Esophagus squamous epithelium (tissue), 5 donors: ENCODE measurements at regions not wholly inside any gene's neighbourhood (a gene's known extent, or its start where the extent isn't known, plus 50 kb on each side); places are given as distances from the start of the nearest gene placed in this dataset.

Experiments used
- DNase-seq: peaks from one replicate; lab custom pipeline; 2025; lab: John Stamatoyannopoulos, UW
- H3K27ac ChIP-seq, 4 donors: fragments of 200-600 bp; sonication (generic); one replicate each; pipeline ENCODE4 v1.5.1; 2016 to 2019; ENCODE audit warnings: mild to moderate bottlenecking in 1 of 4
- H3K27me3 ChIP-seq, 4 donors: fragments of 200-600 bp; sonication (generic); 1 replicate in 3 of 4; 2 replicates in 1 of 4; pipeline versions ENCODE4 v1.5.1 to v1.6.0; 2017 to 2021; ENCODE audit warnings: antibody characterized with exemption in 1 of 4
- H3K36me3 ChIP-seq, 3 donors: fragments of 200-600 bp; sonication (generic); one replicate each; pipeline ENCODE4 v1.5.1; 2016 to 2019
- H3K4me1 ChIP-seq, 3 donors: fragments of 200-600 bp; sonication (generic); one replicate each; pipeline ENCODE4 v1.5.1; 2017 to 2019
- H3K4me3 ChIP-seq, 4 donors: fragments of 200-600 bp; sonication (generic); 1 replicate in 3 of 4; 2 replicates in 1 of 4; pipeline ENCODE4 v1.5.1; 2016 to 2019; ENCODE audit warnings: mild to moderate bottlenecking in 2 of 4, moderate library complexity in 1 of 4
- H3K9me3 ChIP-seq, 3 donors: fragments of 200-600 bp; sonication (generic); one replicate each; pipeline ENCODE4 v1.5.1; 2016 to 2019
- CTCF ChIP-seq, 6 experiments: fragments of 450-650 bp in 4 of 6; fragments of 200-600 bp in 2 of 6; sonication (generic) in 2 of 6; IDR thresholded peaks; one replicate each; pipeline ENCODE4 v1.5.1; 2016 to 2019; ENCODE audit warnings: antibody characterized with exemption in 6 of 6, mild to moderate bottlenecking in 4 of 6, moderate library complexity in 4 of 6
- POLR2A ChIP-seq, 4 donors: fragments of 450-650 bp; IDR thresholded peaks; one replicate each; pipeline ENCODE4 v1.6.1; 2017; ENCODE audit warnings: antibody characterized with exemption in 4 of 4, mild to moderate bottlenecking in 4 of 4, moderate library complexity in 3 of 4
- WGBS, 2 donors: methylation state at CpG; one replicate each; pipeline ENCODE4 v1.1.5; 2018; 5-methylcytosine and 5-hydroxymethylcytosine counted together
- intact Hi-C: fragments of 100-400 bp; cut with DNase I; formaldehyde crosslinking; loops from one replicate; pipeline ENCODE4 v1.15.0; 2022
- donor health status: DM: yes; HTN: yes; CAD: no.

- intact Hi-C loops: no loop called here
- Histone ChIP-seq H3K27me3 (no peaks in the 10 kb centered on the region), H3K36me3 (no peaks in the 10 kb centered on the region), H3K4me3 (no peak overlapping the region), H3K9me3 (no peaks in the 10 kb centered on the region), H3K4me1 (peaks cover 0 to 4% (median 0%) of the 10 kb centered on the region in 3 donors), H3K27ac (no peak overlapping the region)
- WGBS, 2 donors: 60 to 62% methylated on average over 9 to 12 of the region's 12 CpGs
- DNase-seq: no peak
- no peak for TF ChIP-seq POLR2A (IDR thresholded peaks at IDR 0.05)
- no peak for TF ChIP-seq CTCF (IDR thresholded peaks at IDR 0.05)
Observed at GRCh38 chr18:76167845-76168621, 327.0 kb downstream of the ZNF516 start.

GRCh38 chr18:76167410-76167809 is 327.6 kb downstream of the ZNF516 start:
- Histone ChIP-seq H3K4me3 (no peak overlapping the region), H3K27me3 (no peaks in the 10 kb centered on the region), H3K27ac (no peak overlapping the region), H3K4me1 (peaks cover 0 to 4% (median 0%) of the 10 kb centered on the region in 3 donors), H3K36me3 (no peaks in the 10 kb centered on the region), H3K9me3 (no peaks in the 10 kb centered on the region)
- no peak for DNase-seq
- TF ChIP-seq CTCF (IDR thresholded peaks at IDR 0.05) (no peak), POLR2A (IDR thresholded peaks at IDR 0.05) (no peak)
- intact Hi-C loops: no loop called here
- WGBS, 2 donors: 36 to 42% methylated on average over 6 of the region's 6 CpGs

GRCh38 chr18:76162886-76163285 is 332.2 kb downstream of the ZNF516 start:
- Histone ChIP-seq H3K27ac (no peak overlapping the region), H3K9me3 (no peaks in the 10 kb centered on the region), H3K27me3 (no peaks in the 10 kb centered on the region), H3K4me3 (no peak overlapping the region), H3K36me3 (no peaks in the 10 kb centered on the region), H3K4me1 (peaks cover 0 to 4% (median 0%) of the 10 kb centered on the region in 3 donors)
- no peak for TF ChIP-seq CTCF (IDR thresholded peaks at IDR 0.05)
- TF ChIP-seq POLR2A (IDR thresholded peaks at IDR 0.05): no peak
- DNase-seq: no peak
- intact Hi-C loops: no loop called here
- WGBS, 2 donors: 83 to 89% methylated on average over 6 to 7 of the region's 7 CpGs

GRCh38 chr18:76161983-76162382 is 333.1 kb downstream of the ZNF516 start:
- Histone ChIP-seq H3K9me3 (no peaks in the 10 kb centered on the region), H3K4me3 (no peak overlapping the region), H3K4me1 (no peaks in the 10 kb centered on the region), H3K27me3 (no peaks in the 10 kb centered on the region), H3K36me3 (no peaks in the 10 kb centered on the region), H3K27ac (no peak overlapping the region)
- no peak for TF ChIP-seq POLR2A (IDR thresholded peaks at IDR 0.05)
- TF ChIP-seq CTCF (IDR thresholded peaks at IDR 0.05): no peak
- no peak for DNase-seq
- 93 to 94% methylated on average over 1 of the region's 1 CpG for WGBS, 2 donors
- intact Hi-C loops: no loop called here

DNA sequence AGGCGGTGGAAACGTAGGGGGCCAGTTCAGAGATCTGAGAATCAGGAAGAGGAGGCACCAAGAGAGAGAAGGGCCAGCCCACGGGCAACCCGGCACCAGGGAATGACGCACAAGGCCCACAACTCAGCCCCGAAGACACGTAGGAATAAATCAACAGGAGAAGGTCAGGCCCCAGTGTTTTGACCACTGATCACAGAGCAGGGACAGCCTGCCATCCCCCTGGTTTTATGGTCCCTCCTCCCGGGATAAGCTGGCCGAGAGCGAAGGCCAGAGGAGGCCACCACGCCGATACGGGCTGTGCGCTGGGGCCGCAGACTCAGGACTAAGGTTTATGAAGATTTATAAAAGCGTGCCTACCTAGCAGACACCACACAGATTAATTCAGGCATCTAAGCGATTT is 341.4 kb downstream of the ZNF516 start:
- no peaks in the 10 kb centered on the region for H3K9me3 ChIP-seq
- no peak overlapping the region for H3K27ac ChIP-seq
- WGBS, 2 donors: 88 to 93% methylated on average over 17 of the region's 17 CpGs
- H3K27me3 ChIP-seq: no peaks in the 10 kb centered on the region
- no peak overlapping the region for H3K4me3 ChIP-seq
- no peaks in the 10 kb centered on the region for H3K36me3 ChIP-seq
- no peak for TF ChIP-seq POLR2A (IDR thresholded peaks at IDR 0.05)
- no peak for TF ChIP-seq CTCF (IDR thresholded peaks at IDR 0.05)
- no peak for DNase-seq
- H3K4me1 ChIP-seq: no peaks in the 10 kb centered on the region
- intact Hi-C loops: no loop called here
